HG03159 (cell line): ENCODE measurements at regions not wholly inside any gene's neighbourhood (a gene's known extent, or its start where the extent isn't known, plus 50 kb on each side); places are given as distances from the start of the nearest gene placed in this dataset.

Experiments
- ATAC-seq: cut with Tn5 transposase; IDR thresholded peaks from one replicate; pipeline ENCODE4 v1.9.1; 2021; ENCODE audit warnings: mild to moderate bottlenecking, moderate library complexity; ENCODE audit not compliant: unreplicated experiment

GRCh38 chr2:126990200-126990599 lies 91.5 kb downstream of the TEX51 start:
- no peak for ATAC-seq

- ATAC-seq, result no peak
These were observed 92.2 kb downstream of the TEX51 start for GRCh38 chr2:126990605-126991532.

GRCh38 chr2:126994340-126994777 lies 95.7 kb downstream of the TEX51 start:
- ATAC-seq, result no peak

- no peak for ATAC-seq
These were observed 97.1 kb downstream of the TEX51 start for GRCh38 chr2:126995621-126996377.

GRCh38 chr2:126996378-126996699 lies 97.6 kb downstream of the TEX51 start:
- ATAC-seq, result no peak
